NCI-H345 treated with DMSO at 0.1 percent for 48 hours (cell line): ENCODE measurements at regions not wholly inside any gene's neighbourhood (a gene's known extent, or its start where the extent isn't known, plus 50 kb on each side); places are given as distances from the start of the nearest gene placed in this dataset.
"Not testable (repeated sequence)": the region's sequence is repeated elsewhere in the genome, so short reads cannot be mapped to it uniquely, and the experiment has no call there.

Experiments used
- DNase-seq: peaks from one replicate; lab custom pipeline; 2025; ENCODE audit not compliant: unreplicated experiment; lab: John Stamatoyannopoulos, UW

DNA sequence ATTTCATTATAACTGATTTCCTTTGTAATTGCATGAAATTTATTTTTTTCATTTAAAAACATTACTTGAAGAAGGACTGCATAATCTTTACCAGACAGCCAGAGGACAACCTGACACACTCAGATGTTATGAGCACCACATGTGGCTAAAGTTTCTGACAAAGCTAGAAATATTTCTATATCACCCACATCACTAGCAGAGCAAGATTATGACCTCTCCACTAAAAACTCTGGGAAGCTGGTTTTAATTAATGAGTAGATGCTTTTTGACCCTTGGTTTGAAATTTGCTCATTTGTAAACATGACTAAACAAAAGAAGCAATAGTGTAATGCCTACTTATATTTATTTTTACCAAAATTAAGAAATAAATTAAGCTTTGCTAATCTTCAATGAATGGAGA lies 661.5 kb upstream of the EPHA5 start:
- DNase-seq, result no peak

GRCh38 chr4:66330125-66330524 lies 659.8 kb upstream of the EPHA5 start:
- no peak for DNase-seq

DNA sequence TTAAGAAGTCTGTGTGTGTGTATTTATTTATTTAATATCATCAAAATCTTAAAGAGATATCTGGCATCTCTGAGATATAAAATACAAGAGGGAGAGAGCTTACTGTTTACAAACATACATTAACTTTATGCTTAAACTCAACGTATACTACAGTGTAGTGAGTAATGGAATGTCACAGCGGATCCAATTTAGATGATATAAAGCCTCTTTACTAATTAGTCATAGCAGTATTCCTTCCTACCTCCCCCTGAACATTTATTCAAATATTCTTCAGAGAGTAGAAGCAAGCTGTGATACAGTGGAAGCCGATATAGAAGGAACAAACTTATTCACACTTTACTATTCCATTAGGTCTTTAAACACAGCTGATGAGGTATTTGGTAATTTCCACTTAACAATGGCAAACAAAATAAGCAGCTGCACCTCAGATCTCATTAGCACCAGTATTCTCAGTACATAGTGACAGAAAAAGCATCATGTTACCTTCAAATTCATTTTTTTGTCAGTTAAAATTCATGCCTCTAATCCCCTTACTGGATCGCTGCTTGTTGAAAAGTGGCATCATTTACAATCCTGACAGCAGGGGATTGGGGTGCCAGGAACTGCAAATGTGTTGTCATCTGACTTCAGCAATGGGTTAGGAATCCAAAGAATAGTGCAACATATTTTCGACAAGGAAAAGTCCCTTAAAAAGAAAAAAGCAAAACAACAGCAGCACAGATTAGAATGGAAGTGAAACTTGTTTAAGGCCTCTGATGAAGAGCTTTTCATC lies 658.7 kb upstream of the EPHA5 start:
- DNase-seq, result no peak

DNA sequence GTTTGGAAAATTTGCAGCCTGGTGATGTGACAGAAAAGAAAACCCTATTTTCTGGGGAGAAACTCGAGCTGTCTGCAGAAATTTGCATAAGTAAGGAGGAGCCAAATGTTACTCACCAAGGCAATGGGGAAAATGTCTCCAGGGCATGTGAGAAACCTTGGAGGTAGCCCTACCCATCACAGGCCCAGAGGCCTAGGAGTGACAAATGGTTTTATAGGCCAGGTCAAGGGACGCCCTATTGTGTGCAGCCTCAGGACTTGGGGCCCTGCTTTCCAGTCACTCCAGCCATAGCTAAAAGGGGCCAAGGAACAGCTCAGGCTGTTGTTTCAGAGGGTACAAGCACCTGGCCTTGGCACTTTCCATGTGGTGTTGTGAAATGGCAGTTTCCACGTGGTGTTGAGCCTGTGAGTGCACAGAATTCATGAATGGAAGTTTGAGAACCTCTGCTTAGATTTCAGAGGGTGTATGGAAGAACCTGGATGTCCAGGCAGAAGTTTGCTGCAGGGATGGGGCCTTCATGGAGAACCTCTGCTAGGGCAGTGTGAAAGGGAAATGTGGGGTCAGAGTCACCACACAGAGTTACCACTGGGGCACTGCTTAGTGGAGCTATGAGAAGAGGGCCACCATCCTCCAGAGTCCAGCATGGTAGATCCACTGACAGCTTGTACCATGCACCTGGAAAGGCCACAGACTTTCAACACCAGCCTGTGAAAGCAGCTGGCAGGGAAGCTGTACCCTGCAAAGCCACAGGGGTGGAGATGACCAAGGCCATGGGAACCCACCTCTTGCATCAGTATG lies 637.6 kb upstream of the EPHA5 start:
- DNase-seq, result no peak

- no peak for DNase-seq
Observed at GRCh38 chr4:66300336-66300934, 630.1 kb upstream of the EPHA5 start.

GRCh38 chr4:66298569-66298968 lies 628.3 kb upstream of the EPHA5 start:
- DNase-seq, result no peak

GRCh38 chr4:66297703-66298102 lies 627.4 kb upstream of the EPHA5 start:
- no peak for DNase-seq

- DNase-seq, result no peak
Observed at GRCh38 chr4:66294638-66295037, 624.3 kb upstream of the EPHA5 start.

- no peak for DNase-seq
Observed at GRCh38 chr4:66284991-66285451, 614.7 kb upstream of the EPHA5 start.

DNA sequence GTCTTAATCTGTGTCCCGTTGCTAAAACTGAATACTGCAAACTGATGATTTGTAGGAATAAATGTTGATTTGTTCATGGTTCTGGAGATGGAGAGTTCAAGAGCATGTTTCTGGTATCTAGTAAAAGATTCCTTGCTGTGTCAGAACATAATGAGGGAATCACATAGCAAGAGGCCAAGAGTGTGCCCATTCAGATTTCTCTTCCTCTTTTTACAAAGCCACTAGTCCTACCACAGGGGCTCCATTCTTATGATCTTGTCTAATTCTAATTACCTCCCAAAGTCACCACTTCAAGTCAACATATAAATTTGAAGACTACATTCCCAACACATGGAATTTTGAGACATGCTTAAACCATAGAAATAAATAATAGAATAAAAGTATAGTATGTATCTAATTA lies 608.8 kb upstream of the EPHA5 start:
- DNase-seq, result no peak

- DNase-seq, result no peak
Observed at GRCh38 chr4:66275411-66276038, 605.2 kb upstream of the EPHA5 start.

DNA sequence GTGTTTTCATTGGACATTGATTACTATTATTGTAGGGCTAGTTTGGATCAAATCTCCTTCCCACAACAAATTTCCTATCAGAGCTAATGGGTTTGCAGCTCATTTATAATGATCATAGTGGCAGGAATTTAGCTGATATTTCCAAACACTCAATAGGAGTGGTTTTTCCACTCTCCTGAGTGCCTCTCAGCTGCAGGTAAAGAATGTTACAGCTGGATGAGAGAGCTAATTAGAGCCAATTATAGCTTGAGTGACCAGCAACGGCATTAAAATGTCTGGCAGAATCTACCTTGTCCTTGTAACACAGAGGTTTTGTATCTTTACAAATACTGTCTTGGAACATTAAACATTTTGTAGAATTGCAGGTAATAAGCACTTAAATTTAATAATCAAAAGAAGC lies 602.8 kb upstream of the EPHA5 start:
- DNase-seq, result no peak

GRCh38 chr4:66270356-66270755 lies 600.1 kb upstream of the EPHA5 start:
- not testable (repeated sequence) for DNase-seq

DNA sequence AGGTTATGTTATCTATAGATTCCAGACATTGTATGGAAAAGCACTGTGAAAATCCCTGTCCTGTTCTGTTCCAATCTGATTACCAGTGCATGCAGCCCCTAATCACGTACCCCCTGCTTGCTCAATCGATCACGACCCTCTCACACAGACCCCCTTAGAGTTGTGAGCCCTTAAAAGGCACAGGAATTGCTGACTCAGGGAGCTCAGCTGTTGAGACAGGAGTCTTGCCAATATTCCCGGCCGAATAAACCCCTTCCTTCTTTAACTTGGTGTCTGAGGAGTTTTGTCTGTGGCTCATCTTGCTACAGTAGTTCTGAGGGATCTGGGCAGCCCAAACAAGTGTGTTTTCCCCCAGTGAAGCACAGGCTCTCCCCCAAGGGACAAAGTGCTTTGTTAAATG lies 596.3 kb upstream of the EPHA5 start:
- not testable (repeated sequence) for DNase-seq

DNA sequence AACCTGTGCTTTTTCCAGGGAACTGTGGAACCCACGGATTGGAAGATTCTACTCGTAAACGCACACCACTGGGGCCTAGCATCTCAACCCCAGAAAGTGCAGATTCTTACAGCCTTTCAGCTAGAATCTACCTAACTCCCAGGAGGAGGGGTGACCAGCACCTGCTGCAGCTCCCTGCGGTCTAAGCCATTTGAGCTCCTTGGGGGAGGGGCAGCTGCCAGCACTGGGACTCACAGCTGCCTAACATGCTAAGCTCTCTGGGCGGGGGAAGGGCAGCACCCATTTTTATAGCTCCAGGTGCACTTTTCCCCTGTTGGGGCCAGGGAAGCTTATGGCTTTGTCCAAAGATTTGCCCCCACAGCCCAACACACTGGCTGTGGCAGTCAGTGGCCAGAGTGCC lies 595.7 kb upstream of the EPHA5 start:
- no peak for DNase-seq

DNA sequence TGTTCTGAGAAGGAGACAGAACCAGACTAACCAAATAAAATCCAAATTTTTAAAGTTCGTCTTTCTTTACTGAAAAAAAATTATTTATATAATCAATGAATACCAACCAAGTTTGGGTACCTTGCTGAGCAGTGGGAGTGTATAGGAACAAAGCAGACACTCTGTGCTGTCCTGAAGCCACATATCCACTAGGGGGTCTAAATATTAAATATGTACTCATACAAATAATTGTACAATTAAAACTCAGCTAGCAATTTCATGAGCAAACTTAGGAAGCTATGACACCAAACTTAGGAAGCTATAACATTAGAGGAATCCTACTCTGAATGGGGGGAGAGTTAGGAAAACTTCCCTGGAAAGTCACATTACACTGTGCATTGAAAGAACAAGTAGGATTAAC lies 582.0 kb upstream of the EPHA5 start:
- DNase-seq, result no peak

- no peak for DNase-seq
Observed at GRCh38 chr4:66246643-66247042, 576.4 kb upstream of the EPHA5 start.

DNA sequence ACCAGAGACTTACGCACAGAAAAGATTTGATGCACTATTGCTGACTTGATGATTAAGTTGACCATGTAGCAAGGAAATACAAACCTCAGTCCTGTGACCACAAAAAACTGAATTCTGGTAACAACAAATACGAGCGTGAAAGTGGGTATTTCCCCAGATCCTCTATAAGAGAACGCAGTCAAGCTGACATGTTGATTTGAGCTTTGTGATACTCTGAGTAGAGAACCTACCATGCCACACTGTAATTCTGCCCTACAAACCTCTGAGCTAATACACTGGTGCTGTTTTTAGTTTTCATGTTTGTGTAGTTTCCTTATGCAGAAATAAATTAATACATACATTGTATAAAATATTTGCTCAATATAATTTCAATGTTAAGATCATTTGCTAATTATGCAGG lies 565.6 kb upstream of the EPHA5 start:
- no peak for DNase-seq

GRCh38 chr4:66229885-66230284 lies 559.6 kb upstream of the EPHA5 start:
- no peak for DNase-seq

GRCh38 chr4:66225539-66225938 lies 555.2 kb upstream of the EPHA5 start:
- no peak for DNase-seq

DNA sequence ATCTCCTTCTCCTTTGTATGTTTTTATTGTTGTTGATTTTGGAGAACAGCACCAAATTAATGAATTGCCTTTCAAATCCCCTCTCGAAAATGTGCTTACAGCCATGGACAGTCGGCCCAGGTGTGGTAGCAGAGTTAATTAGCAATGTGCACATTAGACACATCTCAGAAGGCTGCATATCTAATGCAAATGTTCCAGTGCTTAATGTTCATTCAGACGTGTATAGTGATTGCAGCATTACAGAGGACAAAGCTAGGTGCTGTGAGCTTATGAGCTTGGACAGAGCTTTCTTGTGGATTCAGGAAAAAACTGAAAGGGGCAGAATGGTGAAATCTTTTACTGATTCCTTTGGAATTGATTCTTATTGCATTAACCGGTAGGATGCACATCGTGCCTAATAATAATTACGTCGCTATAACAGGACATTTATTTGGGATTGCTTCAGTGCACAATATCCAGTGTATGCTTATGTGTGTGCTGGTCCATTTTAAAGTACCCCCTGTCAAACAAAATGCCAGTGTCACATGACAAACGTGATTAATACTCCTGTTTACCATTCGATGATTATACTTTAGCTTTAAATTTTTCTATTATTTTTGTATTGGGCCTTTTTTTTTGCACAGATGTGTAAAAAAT lies 552.9 kb upstream of the EPHA5 start:
- DNase-seq, result no peak
